Brain microvascular endothelial cell (primary cell): ENCODE measurements at regions not wholly inside any gene's neighbourhood (a gene's known extent, or its start where the extent isn't known, plus 50 kb on each side); places are given as distances from the start of the nearest gene placed in this dataset.
A peak's percentile ranks its signal among the peaks of the same experiment; 100 is the strongest.
"Not testable (repeated sequence)": the region's sequence is repeated elsewhere in the genome, so short reads cannot be mapped to it uniquely, and the experiment has no call there.

ENCODE experiments used
- DNase-seq: peaks from one replicate; pipeline ENCODE4 v3.0.0-alpha.2; 2020
- H3K27ac ChIP-seq: fragments of 250-450 bp; sonication (Bioruptor Pico); 2 replicates; pipeline ENCODE4 v1.5.1; 2020; ENCODE audit warnings: mild to moderate bottlenecking, moderate library complexity
- H3K27me3 ChIP-seq: fragments of 250-450 bp; sonication (Bioruptor Pico); replicated peaks from 2 replicates; pipeline ENCODE4 v1.5.1; 2020; ENCODE audit warnings: mild to moderate bottlenecking
- H3K36me3 ChIP-seq: fragments of 250-450 bp; sonication (Bioruptor Pico); replicated peaks from 2 replicates; pipeline ENCODE4 v1.5.1; 2020; ENCODE audit warnings: mild to moderate bottlenecking
- H3K4me3 ChIP-seq: 2 replicates; pipeline ENCODE4 v1.5.1; 2011; ENCODE audit warnings: low read depth, mild to moderate bottlenecking, control low read depth, low read length, moderate library complexity
- CTCF ChIP-seq: IDR thresholded peaks from 2 replicates; pipeline ENCODE4 v1.5.1; 2011; ENCODE audit warnings: low read depth, mild to moderate bottlenecking, moderate library complexity, low read length, control low read depth, inconsistent platforms; ENCODE audit errors: missing control alignments
- in situ Hi-C: cut with HindIII; loops from 2 replicates; pipeline ENCODE4 v1.10.0; 2017; ENCODE audit warnings: low sequenced_read_pairs, low pct_ligation_motif_present

- H3K4me3 ChIP-seq, result no peak overlapping the region
- H3K36me3 ChIP-seq, result no peaks in the 10 kb centered on the region
- H3K27me3 ChIP-seq, result no peaks in the 10 kb centered on the region
- no peak overlapping the region for H3K27ac ChIP-seq
- no peak for TF ChIP-seq CTCF
- DNase-seq, result no peak
- in situ Hi-C loops, result no loop called here
These were observed 109.7 kb downstream of the C12orf75 start for GRCh38 chr12:105440037-105440664.

DNA sequence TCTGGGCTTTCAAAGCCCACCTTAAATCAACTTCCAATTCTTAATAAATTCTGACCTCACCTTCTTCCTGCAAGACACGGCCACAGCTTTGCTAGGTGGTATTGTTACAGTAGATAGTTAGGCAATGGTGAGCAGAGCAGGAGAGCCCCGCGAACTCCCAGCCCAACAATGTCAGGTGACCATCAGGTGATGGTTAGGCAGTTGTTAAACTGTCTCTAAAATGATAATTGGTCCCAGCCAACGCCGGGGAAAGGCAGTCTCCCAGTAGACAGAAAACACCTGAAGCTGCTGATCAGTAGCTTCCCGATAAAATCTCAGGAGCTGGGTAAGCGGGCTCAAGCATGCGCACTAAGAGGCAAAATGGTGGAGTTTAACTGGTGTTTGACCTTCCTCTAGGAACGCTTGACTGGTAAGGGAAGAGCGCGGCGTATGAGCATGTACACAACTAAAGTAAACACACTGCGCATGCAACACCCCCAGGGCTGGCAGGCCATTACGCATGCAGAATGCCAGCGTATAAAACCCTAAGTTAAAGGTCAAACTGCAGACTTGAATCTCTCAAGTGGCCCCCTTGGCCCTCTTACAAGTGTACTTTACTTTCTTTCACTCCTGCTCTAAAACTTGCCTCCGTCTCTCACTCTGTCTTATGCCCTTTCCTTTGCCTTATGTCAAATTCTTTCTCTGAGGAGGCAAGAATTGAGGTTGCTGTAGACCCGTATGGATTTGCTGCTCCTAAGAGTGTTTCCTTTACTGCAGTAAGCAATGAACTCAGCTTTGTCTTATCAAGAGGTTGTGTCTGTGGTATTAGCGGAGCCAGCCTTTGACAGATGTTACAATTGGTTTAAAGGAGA is 113.5 kb downstream of the C12orf75 start:
- peak overlapping the region; percentile 59 for H3K27ac ChIP-seq
- in situ Hi-C loops, result no loop called here
- DNase-seq, result peak; percentile 75

DNA sequence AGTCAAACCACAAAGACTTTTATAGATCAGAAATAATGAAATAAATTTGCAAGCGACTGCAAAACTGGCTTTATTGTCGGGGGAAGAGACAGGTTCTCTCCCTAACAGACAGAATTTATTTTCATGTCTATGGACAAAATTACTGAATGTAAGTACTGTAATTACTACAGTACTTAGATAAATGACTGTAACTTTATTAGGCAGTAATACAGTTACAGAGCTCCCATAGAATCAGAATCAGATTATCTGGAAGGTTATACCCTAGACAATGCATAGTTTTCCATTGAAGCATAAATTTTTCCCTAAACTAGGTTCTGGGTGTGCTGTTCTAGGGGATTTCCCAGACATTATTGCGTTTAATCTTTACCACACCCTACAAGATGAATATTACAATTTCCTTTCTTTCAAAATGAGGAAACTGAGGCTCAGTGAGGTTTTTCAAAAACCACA is 114.2 kb downstream of the C12orf75 start:
- no peaks in the 10 kb centered on the region for H3K27me3 ChIP-seq
- no peak for DNase-seq
- peak overlapping the region; percentile 59 for H3K27ac ChIP-seq
- H3K4me3 ChIP-seq, result no peak overlapping the region
- H3K36me3 ChIP-seq, result no peaks in the 10 kb centered on the region
- no peak for TF ChIP-seq CTCF
- in situ Hi-C loops, result no loop called here

More for the DNA sequence above, 113.5 kb downstream of the C12orf75 start:
- no peaks in the 10 kb centered on the region for H3K27me3 ChIP-seq
- no peaks in the 10 kb centered on the region for H3K36me3 ChIP-seq
- no peak overlapping the region for H3K4me3 ChIP-seq
- no peak for TF ChIP-seq CTCF

DNA sequence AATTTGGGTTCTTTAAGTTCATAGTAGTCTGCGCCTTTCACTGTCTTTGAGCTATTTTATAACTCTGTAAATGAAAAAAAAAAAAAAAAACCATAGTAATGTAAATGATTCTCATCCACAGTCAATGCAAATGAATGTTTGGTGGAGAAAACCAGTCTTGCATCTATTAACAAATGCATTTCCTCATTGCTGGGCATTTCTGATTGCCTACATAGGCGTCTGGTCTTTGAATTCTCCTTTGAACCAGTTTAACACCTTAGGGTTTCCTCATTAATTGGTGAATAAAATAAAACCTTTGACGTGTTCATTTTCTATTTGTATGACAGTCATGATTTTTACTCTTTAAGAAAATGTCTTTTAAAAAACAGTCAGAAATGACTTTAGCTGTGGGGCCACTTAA is 114.8 kb downstream of the C12orf75 start:
- in situ Hi-C loops, result no loop called here
- no peaks in the 10 kb centered on the region for H3K27me3 ChIP-seq

GRCh38 chr12:105445649-105446048 is 115.2 kb downstream of the C12orf75 start:
- Histone ChIP-seq H3K4me3 (no peak overlapping the region), H3K36me3 (no peaks in the 10 kb centered on the region), H3K27ac (peak overlapping the region; percentile 59), H3K27me3 (no peaks in the 10 kb centered on the region)
- no peak for TF ChIP-seq CTCF
- DNase-seq, result peak; percentile 74
- in situ Hi-C loops, result no loop called here

More for the DNA sequence above, 114.8 kb downstream of the C12orf75 start:
- no peaks in the 10 kb centered on the region for H3K36me3 ChIP-seq
- peak overlapping the region; percentile 59 for H3K27ac ChIP-seq
- TF ChIP-seq CTCF, result no peak
- no peak overlapping the region for H3K4me3 ChIP-seq
- DNase-seq, result no peak

DNA sequence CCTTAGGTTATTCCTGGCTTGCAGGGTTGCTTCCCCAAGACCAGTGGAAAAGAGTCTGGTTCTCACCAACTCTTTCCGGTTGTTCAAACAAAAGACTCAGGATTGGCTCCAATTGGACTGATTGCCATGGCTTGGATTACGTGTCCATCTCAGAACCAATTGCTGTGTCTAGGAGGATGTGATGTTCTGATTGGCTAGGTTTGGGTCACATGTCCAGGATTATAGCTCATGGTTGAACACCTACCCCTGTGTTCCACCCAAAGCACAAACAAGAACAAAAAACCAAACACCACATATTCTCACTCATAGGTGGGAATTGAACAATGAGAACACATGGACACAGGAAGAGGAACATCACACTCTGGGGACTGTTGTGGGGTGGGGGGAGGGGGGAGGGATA is 116.0 kb downstream of the C12orf75 start:
- in situ Hi-C loops, H3K4me3 ChIP-seq, H3K27me3 ChIP-seq, H3K36me3 ChIP-seq, DNase-seq: not testable (repeated sequence)
- peak overlapping the region; percentile 59 for H3K27ac ChIP-seq
